ENCODE measurements at regions not wholly inside any gene's neighbourhood (a gene's known extent, or its start where the extent isn't known, plus 50 kb on each side); places are given as distances from the start of the nearest gene placed in this dataset.

DNA sequence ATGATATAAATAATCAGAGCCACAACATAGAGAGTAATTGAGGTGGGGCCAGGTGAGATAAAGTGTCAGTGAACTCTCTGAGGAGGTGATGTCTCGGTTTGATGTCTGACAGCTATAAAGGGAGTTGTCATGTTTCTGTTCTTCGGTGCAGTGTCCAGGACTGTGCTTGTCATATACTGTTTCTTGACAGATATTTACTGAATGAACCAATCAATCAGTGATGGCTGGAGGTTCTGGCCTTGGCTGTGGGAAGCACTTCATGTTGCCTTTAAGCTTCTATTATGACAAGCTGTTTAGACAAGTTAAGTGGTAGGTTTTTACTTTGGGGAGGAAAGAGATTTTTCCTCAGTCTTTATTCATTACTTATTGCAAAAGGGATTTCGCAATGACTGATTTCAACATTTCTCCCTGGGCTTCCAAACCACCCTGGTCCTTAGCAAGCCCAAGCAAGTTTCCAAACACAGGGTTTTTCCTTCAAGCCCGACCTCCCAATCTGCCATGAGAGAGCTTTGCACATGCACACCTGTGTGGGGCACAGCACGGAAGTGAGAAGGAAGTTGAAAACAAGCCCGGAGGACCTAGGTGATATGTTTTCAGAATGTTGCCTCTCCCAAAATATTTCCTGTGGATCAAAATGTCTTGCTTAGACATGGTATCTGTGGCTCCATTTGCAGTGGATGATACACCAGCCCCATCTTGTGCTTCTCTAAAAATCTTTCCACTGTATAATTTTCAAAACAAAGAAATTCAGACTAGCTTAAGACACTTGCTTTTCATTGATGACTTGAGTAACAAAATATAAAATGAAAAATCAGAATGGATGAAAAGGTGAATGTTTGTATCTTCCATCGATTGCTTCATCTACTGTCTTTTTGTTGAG, 567.3 kb upstream of the BTBD3 start:
- DNase-seq (ENCODE audit: low read depth): no peak

DNA sequence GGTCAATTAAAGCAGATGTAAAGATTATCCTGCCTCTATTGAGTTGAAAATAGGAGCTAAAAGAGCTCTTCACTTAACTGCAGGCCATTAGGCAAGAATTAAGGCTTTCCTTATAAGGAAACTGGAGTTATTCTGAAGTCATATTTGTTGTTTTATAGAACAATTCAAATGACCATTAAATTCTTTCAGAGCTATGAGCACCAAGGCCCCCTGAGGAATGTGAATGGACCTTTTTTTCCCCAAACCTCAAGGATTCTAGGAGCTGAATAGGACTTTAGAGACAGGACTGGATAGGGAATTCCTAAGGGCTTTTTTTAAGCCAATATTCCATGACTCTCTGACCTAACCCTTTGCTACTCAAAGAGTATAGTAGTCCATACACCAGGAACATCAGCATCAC, 565.7 kb upstream of the BTBD3 start:
- no peak for DNase-seq (ENCODE audit: low read depth)

DNA sequence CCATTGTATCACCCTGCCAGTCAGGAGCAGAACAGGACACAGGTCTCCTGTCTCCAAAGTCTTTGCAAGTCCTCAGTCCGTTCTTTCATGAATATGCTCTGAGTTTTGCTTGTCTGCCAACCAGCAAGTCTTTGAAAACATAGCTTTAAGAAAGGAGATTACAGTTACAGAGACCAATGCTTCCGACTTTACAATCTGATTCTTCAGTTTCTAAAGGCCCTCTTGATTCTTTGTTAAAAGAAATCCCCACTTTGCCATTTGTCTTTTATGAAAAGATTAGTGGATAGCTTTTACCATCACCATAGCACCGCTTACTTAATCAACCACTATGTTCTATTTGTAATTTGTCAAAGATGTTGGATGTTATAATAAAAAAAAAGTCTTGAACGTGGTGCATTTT, 562.8 kb upstream of the BTBD3 start:
- no peak for DNase-seq (ENCODE audit: low read depth)

DNA sequence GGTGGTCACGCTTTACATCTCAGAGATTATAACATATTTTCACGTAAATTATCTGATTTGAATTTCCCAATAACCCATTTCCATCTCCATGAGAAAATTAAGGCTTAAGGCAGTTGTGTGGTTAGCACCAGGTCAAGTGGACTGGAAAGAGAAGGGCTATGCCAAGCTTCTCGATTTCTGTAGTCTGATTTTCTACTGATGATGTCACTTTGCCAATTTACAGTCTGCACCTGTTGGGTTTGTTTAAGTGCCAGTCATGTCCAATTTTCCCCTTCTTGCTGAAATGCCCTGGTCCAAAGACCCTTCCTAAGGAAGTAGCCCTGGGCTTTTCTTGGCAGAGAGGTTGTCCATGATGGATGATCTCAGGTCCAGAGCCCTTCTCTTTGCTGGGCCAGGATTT, 562.3 kb upstream of the BTBD3 start:
- DNase-seq (ENCODE audit: low read depth): no peak

DNA sequence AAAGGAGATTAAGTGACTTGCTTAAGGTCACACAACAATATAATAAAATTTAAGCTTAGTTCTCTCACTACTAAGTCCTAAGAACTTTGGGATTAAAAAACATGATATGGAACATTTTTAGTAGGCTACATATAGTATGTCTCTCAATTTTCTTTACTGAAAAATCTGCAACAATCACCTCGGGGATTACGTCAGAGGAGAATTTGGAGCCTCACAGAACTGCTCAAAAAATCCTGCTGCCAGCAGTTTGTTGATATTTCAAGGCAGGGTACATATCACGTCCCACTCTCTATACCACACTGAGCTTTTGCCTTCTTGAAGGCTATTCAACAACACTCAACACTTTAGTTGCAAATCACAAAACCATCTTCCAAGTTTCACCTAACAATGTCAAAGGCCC, 561.6 kb upstream of the BTBD3 start:
- DNase-seq (ENCODE audit: low read depth): no peak

DNA sequence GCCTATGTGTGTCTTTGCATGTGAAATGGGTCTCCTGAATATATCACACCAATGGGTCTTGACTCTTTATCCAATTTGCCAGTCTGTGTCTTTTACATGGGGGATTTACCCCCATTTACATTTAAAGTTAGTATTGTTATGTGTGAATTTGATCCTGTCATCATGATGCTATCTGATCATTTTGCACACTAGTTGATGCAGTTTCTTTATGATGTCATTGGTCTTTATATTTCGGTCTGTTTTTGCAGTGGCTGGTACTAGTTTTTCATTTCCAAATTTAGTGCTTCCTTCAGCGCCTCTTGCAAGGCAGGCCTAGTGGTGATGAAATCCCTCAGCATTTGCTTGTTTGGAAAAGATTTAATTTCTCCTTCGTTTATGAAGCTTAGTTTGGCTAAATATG, 555.2 kb upstream of the BTBD3 start:
- DNase-seq (ENCODE audit: low read depth): no peak

DNA sequence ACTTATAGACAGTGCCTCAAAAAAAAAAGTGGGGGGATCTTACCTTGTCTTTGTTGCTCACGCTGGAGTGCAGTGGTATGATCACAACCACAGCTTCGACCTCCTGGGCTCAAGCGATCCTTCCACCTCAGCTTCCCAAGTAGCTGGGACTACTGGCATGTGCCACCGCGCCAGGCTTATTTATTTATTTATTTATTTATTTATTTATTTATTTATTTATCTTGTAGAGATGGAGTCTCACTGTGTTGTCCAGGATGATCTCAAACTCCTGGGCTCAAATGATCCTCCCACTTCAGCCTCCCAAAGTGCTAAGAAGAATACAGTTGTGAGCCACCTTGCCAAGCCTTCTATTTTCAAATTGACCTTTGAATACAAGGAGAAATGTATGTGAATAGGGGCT, 553.0 kb upstream of the BTBD3 start:
- DNase-seq (ENCODE audit: low read depth): no peak

DNA sequence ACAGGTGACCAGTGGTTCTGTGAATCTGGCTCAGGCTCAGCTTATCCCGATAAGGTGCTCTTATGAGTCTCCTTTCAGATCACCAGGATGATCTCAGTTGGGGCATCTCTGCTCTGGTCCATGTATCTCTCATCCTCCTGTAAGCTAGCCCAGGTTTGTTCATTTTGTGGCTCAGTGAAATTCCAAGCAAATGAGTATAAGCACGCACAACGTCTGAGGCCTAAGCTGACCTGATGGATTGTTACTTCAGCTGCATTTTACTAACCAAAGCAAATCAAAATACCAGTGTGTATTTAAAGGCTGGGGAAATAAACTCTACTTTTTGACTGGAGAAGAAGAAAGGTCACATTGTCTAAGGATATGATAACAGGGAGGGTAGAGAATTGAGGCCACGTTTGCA, 551.0 kb upstream of the BTBD3 start:
- DNase-seq (ENCODE audit: low read depth): no peak

DNA sequence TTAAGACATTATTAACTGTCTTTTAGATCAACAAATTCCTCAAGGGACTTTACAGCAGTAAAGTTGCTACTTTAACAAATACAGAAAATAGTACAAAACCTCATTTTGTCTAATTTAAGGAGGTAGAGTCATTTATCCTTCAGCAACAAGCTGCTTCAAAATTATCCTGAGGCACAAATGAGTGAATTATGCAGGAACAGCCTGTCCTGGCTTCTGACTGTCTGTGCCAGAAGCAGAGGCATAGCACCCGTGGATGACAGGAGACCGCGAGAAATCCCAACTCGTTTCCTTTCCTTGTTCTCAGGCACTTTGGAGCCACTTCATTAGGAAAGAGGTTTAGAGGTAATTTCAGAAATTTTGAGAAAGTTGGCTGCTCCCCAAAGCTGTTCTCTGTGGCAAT, 549.2 kb upstream of the BTBD3 start:
- no peak for DNase-seq (ENCODE audit: low read depth)

DNA sequence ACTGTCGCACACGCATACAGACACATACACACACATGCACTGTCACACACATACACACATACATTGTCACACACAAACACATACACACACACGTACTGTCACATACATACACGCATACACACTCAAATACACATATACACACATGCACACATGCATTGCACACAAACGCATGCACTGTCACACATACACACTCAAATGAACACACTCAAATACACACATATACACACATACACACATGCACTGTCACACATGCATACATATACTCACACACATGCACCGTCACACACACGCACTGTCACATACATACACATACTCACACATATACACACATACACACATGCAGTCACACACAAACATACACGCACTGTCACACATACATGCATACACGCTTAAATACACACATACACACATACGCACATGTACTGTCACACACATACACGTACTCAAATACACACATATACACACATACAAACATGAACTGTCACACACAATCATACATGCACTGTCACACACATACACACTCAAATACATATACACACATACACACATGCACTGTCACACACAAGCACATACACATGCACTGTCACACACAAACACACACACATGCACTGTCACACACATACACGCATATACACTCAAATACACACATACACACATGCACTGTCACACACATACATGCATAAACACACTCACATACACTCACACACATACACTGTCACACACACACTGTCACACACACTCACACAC, 548.6 kb upstream of the BTBD3 start:
- no peak for DNase-seq (ENCODE audit: low read depth)

DNA sequence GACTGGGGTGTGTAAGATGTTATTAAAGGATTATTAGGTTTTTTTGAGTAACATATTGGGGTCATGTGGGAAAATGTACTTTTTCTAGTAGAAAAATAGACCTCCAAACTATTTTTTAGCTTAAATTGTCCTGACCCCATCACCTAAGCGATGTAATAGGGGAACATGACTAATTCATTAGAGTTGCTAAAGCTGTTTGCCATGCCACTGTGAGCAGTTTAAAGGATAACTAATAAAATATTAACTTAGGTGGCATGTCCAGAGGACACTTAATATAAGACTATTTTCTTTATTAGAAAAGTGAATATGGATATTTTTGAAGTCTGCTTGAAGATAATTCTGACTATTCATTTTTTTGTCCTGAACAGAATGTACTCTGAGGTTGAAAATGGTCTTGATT, 545.9 kb upstream of the BTBD3 start:
- DNase-seq (ENCODE audit: low read depth): no peak

DNA sequence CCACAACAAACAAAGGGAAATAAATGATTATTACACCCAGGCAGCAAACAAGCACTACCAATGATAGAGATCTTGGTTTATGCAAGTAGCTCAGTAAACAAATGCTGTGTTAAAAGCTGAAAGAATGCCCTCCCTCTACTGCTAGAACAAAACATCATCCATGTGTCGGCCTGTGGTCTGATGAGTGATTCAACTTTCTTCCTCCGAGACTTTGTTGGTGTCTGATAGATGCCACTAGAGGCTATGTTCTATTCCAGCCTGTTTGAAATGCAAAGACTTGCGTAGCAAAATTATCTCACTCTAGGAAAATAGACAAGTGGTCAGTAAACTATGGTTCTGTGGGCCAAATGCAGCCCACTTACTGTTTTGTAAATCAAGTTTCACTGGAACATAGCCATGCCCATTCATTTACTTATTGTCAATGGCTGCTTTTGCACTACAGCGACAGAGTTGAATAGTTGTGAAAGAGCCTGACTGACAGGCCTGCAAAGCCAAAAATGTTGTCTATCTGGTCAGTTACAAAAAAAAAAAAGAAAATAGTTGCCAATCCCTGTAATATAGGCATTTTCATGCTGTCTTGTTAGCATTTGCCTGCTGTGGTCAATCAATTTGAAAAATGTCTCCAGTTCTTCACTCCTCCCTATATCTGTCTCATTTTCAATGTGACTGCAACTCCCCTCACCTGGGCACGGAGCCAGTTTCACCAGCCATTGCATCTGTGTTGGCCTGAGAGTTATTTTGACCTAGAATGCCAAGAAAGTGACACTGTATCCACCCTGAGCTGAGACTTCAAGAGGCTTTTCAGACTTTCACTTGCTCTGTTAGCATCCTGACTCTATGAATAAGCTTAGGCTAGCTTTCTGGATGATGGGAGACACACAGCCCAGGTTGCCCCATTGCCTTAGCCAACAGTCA, 544.6 kb upstream of the BTBD3 start:
- DNase-seq (ENCODE audit: low read depth): no peak

DNA sequence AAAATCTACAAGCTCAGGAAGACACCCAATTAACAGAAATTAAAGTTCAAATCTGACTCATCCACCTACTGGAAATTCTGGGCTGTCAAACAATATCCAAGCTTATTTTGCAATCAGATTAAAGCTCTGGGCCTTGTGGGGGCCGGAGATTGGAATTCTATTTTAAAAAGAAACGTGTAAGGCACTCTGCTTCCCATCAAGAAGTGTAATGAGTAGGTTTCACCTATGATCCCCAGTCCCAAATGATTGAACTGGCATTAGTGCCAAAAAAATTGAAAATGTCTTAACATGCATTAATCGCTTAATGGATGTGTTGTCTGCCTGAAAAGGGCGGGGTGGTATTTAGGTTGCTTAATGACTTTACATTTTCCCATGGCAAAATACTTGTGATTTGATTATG, 542.4 kb upstream of the BTBD3 start:
- no peak for DNase-seq (ENCODE audit: low read depth)

DNA sequence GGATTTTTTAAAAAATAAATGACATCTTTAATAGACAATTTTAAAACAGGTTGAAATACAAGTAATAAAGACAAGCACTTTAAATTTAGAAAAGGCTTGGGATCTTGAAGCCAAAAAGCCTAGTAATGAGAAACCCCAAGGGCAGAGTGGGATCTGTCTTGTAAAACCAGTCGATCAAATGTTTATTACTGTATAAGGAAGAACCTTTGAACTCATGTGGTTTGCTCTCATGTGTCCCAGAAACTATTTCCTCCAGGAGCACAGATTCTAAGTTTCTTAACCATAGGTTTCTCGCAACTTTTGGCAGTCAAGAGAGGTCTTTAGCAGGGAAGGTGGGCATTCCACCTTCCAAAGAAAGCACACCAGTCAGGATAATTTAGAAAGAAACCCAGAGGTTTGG, 541.7 kb upstream of the BTBD3 start:
- peak; percentile 11 for DNase-seq (ENCODE audit: low read depth)

DNA sequence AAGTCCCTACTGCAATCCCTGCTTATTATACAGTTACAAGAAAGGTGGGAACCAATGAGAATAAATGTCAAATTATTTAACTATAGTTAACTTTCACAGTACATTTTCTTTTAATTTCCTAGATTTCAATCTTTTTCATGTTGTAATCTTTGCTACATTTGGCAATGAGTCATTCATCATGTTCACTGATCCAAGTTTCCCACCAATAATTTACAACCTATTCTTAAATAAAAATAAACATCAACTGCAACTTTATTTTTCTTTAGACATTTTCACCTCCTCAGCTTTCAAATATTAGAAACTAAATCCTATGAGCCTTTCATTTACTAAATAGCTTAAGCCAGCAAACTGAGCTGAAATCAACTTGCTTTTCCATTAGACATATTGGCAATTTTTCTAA, 541.3 kb upstream of the BTBD3 start:
- DNase-seq (ENCODE audit: low read depth): peak; percentile 13

DNA sequence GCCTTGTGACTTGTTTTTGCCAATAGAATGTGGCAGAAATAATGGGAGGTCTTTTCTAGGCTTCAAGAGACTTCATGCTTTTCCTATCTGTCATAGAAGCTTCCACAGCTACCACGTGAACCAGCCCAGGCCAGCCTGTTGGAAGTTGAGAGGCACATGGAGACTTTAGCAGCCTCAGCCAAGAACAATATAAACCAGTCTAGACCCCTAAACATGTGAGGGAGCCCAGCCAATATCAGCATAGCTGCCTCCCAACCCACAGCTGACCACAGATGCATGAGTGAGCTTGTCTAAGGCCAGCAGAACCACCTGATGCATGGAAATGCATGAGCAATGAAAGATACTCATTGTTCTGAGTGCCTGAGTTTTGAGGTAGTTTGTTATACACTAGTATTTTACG, 540.7 kb upstream of the BTBD3 start:
- no peak for DNase-seq (ENCODE audit: low read depth)

DNA sequence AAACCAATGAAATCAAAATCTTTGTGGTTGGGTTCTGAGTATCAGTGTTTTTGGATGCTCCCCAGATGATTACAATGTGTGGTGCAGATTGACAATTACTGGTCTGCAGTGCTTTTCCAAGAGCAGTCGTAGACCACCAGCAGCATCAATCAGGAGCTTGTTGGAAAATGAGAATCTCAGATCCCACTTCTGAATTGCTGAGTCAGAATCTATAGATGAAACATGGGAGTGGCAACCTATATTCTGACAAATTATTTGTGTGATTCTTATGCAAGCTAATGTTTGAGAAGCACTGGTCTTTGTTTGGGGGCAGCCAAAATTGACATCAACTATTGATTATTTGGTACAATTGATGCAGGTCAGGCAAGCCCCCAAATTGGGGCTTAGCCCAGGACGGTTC, 539.9 kb upstream of the BTBD3 start:
- DNase-seq (ENCODE audit: low read depth): no peak

DNA sequence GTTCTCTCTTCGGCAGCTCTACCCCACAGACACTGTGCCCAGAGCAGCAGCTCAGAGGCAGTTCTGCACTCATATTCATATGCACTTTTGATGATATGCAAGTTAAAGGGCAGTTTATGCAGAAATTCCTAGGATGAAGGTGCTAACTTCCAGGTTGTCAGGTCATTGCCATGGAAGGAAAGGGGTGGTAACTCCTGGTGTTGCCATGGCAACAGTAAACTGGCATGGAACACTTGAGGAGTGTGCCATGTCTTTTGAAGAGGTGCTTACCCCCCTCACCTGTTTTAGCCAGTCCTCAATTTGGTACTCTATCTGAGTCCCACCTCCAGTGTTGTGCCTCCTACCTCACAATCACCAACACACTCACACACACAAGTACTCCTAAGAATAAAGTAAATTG, 539.4 kb upstream of the BTBD3 start:
- DNase-seq (ENCODE audit: low read depth): no peak

DNA sequence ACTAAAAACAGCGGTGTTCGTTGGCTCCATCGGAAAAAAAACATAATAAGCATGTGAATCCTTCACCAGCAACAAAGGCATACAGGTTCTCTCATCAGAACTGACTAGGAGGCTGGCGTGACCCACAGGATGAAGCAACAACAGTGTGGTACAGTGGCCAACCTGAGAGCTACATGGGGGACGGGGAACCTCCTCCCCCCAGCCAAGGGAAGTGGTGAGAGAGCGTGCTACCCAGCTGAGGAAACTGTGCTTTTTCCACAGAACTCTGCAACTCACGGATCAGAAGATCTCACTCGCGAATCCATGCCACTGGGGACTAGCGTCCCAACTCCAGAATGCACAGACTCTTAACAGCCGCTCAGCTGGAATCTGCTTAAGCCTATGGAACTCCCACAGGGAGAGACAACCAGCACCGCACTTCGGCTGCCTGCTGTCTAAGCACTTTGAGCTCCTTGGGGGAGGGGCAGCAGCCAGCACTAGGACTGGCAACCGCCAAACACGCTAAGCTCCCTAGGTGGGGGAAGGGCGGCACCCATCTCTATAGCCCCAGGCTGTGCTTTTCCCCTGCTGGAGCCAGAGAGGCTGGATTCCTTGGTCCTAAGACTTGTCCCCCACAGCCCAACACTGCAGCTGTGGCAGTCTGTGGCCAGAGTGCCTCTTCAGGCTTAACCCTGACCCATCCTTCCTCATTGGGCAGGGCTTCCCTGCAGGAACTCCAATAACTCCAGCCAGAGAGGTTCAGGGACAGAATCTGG, 538.3 kb upstream of the BTBD3 start:
- DNase-seq (ENCODE audit: low read depth): no peak

DNA sequence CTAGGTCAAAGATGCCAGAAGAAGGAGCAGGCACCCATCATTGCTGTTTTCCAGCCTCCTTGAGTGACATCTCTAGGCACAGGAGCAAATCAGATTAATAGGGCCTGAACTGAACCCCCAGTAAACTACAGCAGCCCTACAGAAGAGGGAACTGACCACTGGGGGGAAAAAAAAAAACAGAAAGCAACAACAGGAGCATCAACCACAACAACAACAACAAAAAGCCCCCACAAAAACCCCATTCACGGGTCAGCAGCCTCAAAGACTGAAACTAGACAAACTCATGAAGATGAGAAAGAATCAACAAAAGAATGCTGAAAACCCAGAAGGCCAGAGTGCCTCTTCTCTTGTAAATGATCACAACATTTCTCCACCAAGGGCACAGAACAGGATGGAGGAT, 537.4 kb upstream of the BTBD3 start:
- no peak for DNase-seq (ENCODE audit: low read depth)

DNA sequence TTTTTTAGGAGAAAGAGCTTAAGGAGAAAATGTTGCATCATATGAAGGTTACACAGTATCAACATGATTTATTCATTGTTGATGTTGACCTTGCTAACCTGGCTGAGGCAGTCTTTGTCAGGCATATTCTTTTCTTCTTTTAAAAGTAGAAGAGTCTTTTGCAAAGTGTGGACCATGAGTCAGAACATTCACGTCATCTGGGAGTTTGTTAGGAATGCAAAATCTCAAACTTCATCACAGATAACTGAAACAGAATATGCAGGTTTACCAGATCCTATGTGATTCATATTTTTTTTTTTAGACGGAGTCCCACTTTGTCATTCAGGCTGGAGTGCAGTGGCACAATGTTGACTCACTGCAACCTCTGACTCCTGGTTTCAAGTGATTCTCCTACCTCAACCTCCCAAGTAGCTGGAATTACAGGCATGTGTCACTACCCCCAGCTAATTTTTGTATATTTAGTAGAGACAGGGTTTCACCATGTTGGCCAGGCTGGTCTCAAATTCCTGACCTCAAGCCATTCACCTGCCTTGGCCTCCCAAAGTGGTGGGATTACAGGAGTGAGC, 530.4 kb upstream of the BTBD3 start:
- peak; percentile 89 for DNase-seq (ENCODE audit: low read depth)

DNA sequence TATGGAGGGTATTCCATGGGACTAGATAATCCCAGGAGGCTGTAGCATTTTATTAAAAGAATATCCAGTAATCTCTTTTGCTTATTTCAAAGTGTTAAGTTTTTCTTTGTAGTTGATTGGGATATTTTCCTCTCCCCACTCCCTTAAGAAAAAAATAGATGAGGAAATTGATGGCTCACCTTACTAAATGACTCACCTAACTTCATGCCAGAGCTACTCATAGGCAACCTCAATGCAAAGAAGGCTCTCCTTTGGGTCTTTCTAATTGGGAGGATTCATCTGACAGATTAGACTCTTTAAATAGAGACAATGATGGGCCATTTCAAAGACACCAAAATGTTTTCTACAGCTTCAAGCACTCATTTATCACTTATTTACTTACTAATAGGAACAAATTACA, 528.5 kb upstream of the BTBD3 start:
- peak; percentile 63 for DNase-seq (ENCODE audit: low read depth)
